Adipocyte (in vitro differentiated cells): ENCODE measurements at regions not wholly inside any gene's neighbourhood (a gene's known extent, or its start where the extent isn't known, plus 50 kb on each side); places are given as distances from the start of the nearest gene placed in this dataset.

ENCODE experiments used
- DNase-seq: peaks from one replicate; pipeline ENCODE4 v3.0.0-alpha.2; 2015; ENCODE audit warnings: low read depth
- H3K27me3 ChIP-seq: replicated peaks from 2 replicates; pipeline ENCODE4 v1.7.0; 2013; ENCODE audit warnings: mild to moderate bottlenecking, low read length, moderate library complexity; ENCODE audit not compliant: control insufficient read depth, insufficient read depth
- H3K36me3 ChIP-seq: 2 replicates; pipeline ENCODE4 v1.7.0; 2013; ENCODE audit warnings: low read length, mild to moderate bottlenecking, moderate library complexity; ENCODE audit not compliant: control insufficient read depth, insufficient read depth, severe bottlenecking
- H3K4me1 ChIP-seq: 2 replicates; pipeline ENCODE4 v1.7.0; 2013; ENCODE audit warnings: mild to moderate bottlenecking, low read length, moderate library complexity; ENCODE audit not compliant: control insufficient read depth, insufficient read depth
- H3K4me3 ChIP-seq: 2 replicates; pipeline ENCODE4 v1.7.0; 2013; ENCODE audit warnings: mild to moderate bottlenecking, low read length, moderate library complexity
- H3K9ac ChIP-seq: 2 replicates; pipeline ENCODE4 v1.7.0; 2013; ENCODE audit warnings: mild to moderate bottlenecking, low read length, moderate library complexity
- H3K9me3 ChIP-seq: 2 replicates; pipeline ENCODE4 v1.7.0; 2013; ENCODE audit warnings: mild to moderate bottlenecking, low read length, moderate library complexity; ENCODE audit not compliant: control insufficient read depth

- Histone ChIP-seq H3K36me3 (no peaks in the 10 kb centered on the region), H3K4me3 (no peak overlapping the region), H3K27me3 (peaks cover 18% of the 10 kb centered on the region), H3K9ac (no peak overlapping the region), H3K9me3 (no peaks in the 10 kb centered on the region), H3K4me1 (peaks cover 5% of the 10 kb centered on the region)
- no peak for DNase-seq
Observed at GRCh38 chr11:116314006-116314405, 458.8 kb downstream of the BUD13 start.

GRCh38 chr11:116312570-116313391 lies 460.0 kb downstream of the BUD13 start:
- H3K9ac ChIP-seq = no peak overlapping the region
- no peaks in the 10 kb centered on the region for H3K36me3 ChIP-seq
- peaks cover 5% of the 10 kb centered on the region for H3K4me1 ChIP-seq
- no peak for DNase-seq
- H3K27me3 ChIP-seq = peaks cover 18% of the 10 kb centered on the region
- H3K9me3 ChIP-seq = no peaks in the 10 kb centered on the region
- no peak overlapping the region for H3K4me3 ChIP-seq

GRCh38 chr11:116311206-116311605 lies 461.6 kb downstream of the BUD13 start:
- peaks cover 5% of the 10 kb centered on the region for H3K4me1 ChIP-seq
- no peak for DNase-seq

GRCh38 chr11:116310698-116311097 lies 462.1 kb downstream of the BUD13 start:
- no peak for DNase-seq
- no peak overlapping the region for H3K9ac ChIP-seq

More at GRCh38 chr11:116311206-116311605, 461.6 kb downstream of the BUD13 start:
- Histone ChIP-seq H3K4me3 (no peak overlapping the region), H3K9me3 (no peaks in the 10 kb centered on the region), H3K36me3 (no peaks in the 10 kb centered on the region), H3K9ac (no peak overlapping the region), H3K27me3 (peaks cover 20% of the 10 kb centered on the region)

GRCh38 chr11:116310226-116310625 lies 462.6 kb downstream of the BUD13 start:
- no peaks in the 10 kb centered on the region for H3K9me3 ChIP-seq
- H3K9ac ChIP-seq = no peak overlapping the region
- no peaks in the 10 kb centered on the region for H3K36me3 ChIP-seq
- DNase-seq = no peak
- H3K27me3 ChIP-seq = peaks cover 23% of the 10 kb centered on the region
- H3K4me3 ChIP-seq = no peak overlapping the region
- peaks cover 5% of the 10 kb centered on the region for H3K4me1 ChIP-seq

More at GRCh38 chr11:116310698-116311097, 462.1 kb downstream of the BUD13 start:
- H3K4me1 ChIP-seq = peaks cover 5% of the 10 kb centered on the region
- H3K4me3 ChIP-seq = no peak overlapping the region
- H3K36me3 ChIP-seq = no peaks in the 10 kb centered on the region
- H3K27me3 ChIP-seq = peaks cover 23% of the 10 kb centered on the region
- no peaks in the 10 kb centered on the region for H3K9me3 ChIP-seq

GRCh38 chr11:116309446-116309845 lies 463.3 kb downstream of the BUD13 start:
- Histone ChIP-seq H3K27me3 (peaks cover 22% of the 10 kb centered on the region), H3K4me1 (peaks cover 5% of the 10 kb centered on the region), H3K36me3 (no peaks in the 10 kb centered on the region), H3K9ac (no peak overlapping the region), H3K4me3 (no peak overlapping the region), H3K9me3 (no peaks in the 10 kb centered on the region)
- no peak for DNase-seq

- Histone ChIP-seq H3K9me3 (peaks cover 4% of the 10 kb centered on the region), H3K4me3 (no peak overlapping the region), H3K9ac (no peak overlapping the region), H3K36me3 (no peaks in the 10 kb centered on the region), H3K4me1 (no peaks in the 10 kb centered on the region), H3K27me3 (peaks cover 11% of the 10 kb centered on the region)
- no peak for DNase-seq
Observed at GRCh38 chr11:116302756-116303155, 470.0 kb downstream of the BUD13 start.

- Histone ChIP-seq H3K9ac (no peak overlapping the region), H3K9me3 (peaks cover 4% of the 10 kb centered on the region), H3K4me3 (no peak overlapping the region), H3K27me3 (peaks cover 7% of the 10 kb centered on the region), H3K4me1 (no peaks in the 10 kb centered on the region), H3K36me3 (no peaks in the 10 kb centered on the region)
- no peak for DNase-seq
Observed at GRCh38 chr11:116301141-116301540, 471.6 kb downstream of the BUD13 start.

GRCh38 chr11:116300232-116300631 lies 472.6 kb downstream of the BUD13 start:
- peaks cover 2% of the 10 kb centered on the region for H3K27me3 ChIP-seq
- H3K36me3 ChIP-seq = no peaks in the 10 kb centered on the region
- H3K4me1 ChIP-seq = no peaks in the 10 kb centered on the region
- no peak overlapping the region for H3K9ac ChIP-seq
- DNase-seq = no peak
- peaks cover 4% of the 10 kb centered on the region for H3K9me3 ChIP-seq
- no peak overlapping the region for H3K4me3 ChIP-seq

GRCh38 chr11:116294630-116295029 lies 478.2 kb downstream of the BUD13 start:
- no peaks in the 10 kb centered on the region for H3K4me1 ChIP-seq
- DNase-seq = peak; percentile 2

GRCh38 chr11:116287866-116288265 lies 484.9 kb downstream of the BUD13 start:
- Histone ChIP-seq H3K4me3 (no peak overlapping the region), H3K9ac (no peak overlapping the region), H3K4me1 (peaks cover 14% of the 10 kb centered on the region), H3K36me3 (no peaks in the 10 kb centered on the region), H3K9me3 (peaks cover 22% of the 10 kb centered on the region), H3K27me3 (peaks cover 6% of the 10 kb centered on the region)
- no peak for DNase-seq

More at GRCh38 chr11:116294630-116295029, 478.2 kb downstream of the BUD13 start:
- Histone ChIP-seq H3K9me3 (peaks cover 14% of the 10 kb centered on the region), H3K4me3 (no peak overlapping the region), H3K27me3 (no peaks in the 10 kb centered on the region), H3K9ac (no peak overlapping the region), H3K36me3 (no peaks in the 10 kb centered on the region)
